ENCODE measurements at regions not wholly inside any gene's neighbourhood (a gene's known extent, or its start where the extent isn't known, plus 50 kb on each side); places are given as distances from the start of the nearest gene placed in this dataset.
"Not testable (repeated sequence)": the region's sequence is repeated elsewhere in the genome, so short reads cannot be mapped to it uniquely, and the experiment has no call there.

GRCh38 chr7:115789473-115789872 lies 241.1 kb downstream of the TFEC start:
- not testable (repeated sequence) for DNase-seq

- no peak for DNase-seq
These were observed 247.7 kb downstream of the TFEC start for GRCh38 chr7:115782696-115783490.

DNA sequence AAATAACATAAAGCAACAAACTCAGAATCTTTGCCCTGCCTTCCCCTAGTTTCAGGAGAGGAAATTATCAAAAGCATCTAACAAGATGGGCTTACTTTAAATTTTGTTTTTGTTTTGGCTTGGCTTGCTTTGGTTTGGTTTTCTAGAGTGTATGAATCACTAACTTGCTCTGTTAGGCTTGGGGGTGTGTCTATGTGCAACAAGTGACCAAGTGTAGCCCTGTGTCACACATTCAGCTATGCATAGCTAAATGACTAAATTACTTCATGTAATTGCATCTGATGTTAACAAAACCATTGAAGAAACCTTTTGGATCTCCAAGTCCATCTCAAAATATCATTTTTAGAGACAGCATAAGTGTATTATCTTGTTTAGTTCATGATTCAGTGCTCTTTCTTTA lies 251.0 kb downstream of the TFEC start:
- DNase-seq: no peak

DNA sequence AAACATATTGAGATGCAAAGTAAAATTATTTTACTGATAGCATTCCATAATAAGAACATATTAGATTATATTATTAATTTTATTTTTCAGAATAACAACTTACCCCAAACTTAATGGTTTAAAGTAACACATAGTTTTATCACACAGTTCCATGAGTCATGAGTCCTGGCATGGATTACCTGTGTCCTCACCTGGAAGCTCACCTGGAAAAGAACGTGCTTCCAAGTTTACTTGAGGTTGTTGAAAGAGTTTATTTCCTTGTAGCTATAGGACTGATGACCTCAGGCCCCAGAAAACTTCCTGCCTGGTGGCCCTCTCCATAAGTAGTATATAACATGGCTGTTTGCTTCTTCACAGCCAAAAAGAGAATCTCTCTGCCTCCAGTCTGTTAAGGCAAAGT lies 254.6 kb downstream of the TFEC start:
- no peak for DNase-seq

GRCh38 chr7:115763347-115763746 lies 267.2 kb downstream of the TFEC start:
- no peak for DNase-seq

DNA sequence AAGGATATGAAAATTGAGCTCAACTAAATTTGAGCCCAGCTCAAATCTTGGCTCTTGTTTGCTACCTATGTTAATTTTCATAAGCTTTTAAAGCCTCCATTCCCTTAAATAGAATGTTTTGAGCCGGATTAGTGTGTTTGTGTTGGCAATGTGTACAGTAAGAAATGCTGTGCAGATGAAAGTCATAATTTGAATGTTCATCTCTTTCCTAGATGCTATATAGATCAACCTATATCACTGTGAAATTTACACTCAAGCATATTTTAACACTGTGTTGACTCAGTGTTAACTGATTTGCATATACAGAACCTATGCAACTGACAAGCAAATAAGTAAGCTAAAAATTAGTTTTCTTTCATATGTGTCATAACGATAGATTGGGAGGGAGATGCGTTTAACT lies 272.5 kb downstream of the TFEC start:
- DNase-seq: peak; percentile 86

DNA sequence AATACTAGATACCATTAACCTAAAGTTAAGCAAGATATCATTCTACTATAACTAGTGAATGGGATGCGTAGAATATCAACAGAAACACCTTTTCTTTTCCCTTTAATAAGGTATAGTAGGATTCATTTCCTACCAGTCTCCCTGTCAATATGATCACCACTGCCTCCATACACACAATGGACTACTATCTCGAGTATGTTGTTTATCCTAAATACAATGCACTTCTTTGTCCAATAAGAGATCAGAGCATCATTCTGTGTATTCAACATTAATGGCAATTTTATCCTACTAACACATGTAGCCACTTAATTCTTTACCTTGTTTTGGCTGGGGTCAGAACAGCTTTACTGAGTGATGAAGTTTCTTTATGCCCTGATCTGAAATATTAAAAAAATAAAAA lies 276.3 kb downstream of the TFEC start:
- no peak for DNase-seq

DNA sequence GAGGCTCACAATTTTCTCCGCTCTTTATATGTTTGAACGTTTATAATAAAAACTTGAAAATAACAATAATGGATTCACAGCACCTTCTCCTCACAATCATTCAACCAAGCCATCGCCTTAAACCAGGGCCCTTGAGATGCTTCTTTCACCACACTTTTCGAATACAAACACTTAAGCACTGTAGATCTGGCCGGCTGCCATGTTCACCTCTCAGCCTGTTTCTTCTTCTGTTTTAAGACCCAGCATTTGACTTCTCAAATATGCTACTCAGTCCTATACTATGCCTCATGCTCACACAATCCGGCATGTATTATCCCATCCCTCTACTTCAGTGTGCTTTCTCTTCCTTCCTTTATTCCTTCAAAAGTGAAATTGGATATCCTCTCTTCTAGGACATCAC lies 280.6 kb downstream of the TFEC start:
- no peak for DNase-seq

- DNase-seq: no peak
These were observed 282.3 kb downstream of the TFEC start for GRCh38 chr7:115748123-115748738.

- no peak for DNase-seq
These were observed 283.4 kb downstream of the TFEC start for GRCh38 chr7:115747174-115747573.

DNA sequence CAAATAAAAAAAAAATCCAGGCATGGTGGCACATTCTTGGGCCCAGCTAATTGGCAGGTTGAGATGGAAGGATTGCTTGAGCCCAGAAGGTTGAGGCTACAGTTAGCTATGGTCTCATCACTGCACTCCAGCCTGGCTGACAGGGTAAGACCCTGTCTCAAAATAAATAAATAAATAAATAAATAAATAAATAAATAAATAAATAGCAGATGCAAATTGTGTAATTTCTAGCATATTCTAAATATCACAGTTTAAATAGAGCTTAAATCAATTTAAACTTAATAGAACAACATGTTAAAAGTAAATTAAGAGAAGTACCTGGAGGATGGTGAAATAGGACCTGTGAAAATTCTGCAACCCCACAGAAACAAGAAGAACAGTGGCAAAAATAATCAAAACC lies 290.5 kb downstream of the TFEC start:
- no peak for DNase-seq

DNA sequence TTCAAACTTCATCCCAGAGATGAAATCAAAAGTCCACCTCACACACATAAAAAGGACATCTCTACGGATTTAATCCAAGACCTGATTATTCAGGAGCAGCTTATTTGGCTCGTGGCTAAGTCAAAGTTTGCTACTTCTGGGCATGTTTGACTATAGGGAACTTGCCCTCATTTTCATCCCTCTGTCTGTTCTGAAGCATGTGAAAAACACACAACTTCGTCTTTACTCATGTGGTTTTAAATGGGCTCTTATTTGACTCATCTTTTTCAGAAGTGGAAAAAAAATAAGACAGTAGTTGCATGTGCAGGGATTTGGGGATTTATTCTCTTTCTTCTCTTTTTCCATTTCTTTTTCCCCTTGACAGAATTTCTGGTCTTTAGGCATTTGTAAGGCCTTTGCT lies 295.9 kb downstream of the TFEC start:
- no peak for DNase-seq

GRCh38 chr7:115731796-115732471 lies 298.6 kb downstream of the TFEC start:
- DNase-seq: peak; percentile 94

- DNase-seq: no peak
These were observed 302.0 kb downstream of the TFEC start for GRCh38 chr7:115728518-115728917.

DNA sequence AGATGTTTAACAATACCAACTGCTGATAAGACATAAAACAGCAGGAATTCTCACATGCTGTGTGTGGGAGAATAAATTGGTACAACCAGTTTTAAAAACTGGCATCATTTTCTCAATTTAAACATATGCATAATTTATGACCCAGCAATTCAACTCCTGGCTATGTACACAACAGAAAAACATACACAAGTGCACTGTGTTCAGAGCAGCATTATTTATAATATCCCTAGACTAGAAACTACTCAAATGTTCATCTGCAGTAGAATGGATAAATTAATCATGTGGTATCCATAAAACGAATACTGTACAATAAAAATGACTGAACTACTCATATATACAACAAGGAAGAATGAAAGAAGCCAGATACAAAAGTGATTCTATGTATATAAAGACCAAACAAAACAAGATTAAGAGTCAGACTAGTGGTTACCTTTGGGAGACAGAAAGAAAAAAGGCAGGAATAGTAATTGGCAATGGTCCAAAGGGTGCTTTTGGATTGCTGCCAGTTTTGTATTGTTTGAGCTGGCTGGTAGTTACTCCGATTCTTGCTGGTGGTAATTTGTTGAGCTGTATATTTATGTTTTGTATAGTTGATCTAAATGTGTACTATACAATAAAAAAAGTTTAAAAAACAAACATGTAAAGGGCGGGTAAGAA lies 306.0 kb downstream of the TFEC start:
- DNase-seq: peak; percentile 80

DNA sequence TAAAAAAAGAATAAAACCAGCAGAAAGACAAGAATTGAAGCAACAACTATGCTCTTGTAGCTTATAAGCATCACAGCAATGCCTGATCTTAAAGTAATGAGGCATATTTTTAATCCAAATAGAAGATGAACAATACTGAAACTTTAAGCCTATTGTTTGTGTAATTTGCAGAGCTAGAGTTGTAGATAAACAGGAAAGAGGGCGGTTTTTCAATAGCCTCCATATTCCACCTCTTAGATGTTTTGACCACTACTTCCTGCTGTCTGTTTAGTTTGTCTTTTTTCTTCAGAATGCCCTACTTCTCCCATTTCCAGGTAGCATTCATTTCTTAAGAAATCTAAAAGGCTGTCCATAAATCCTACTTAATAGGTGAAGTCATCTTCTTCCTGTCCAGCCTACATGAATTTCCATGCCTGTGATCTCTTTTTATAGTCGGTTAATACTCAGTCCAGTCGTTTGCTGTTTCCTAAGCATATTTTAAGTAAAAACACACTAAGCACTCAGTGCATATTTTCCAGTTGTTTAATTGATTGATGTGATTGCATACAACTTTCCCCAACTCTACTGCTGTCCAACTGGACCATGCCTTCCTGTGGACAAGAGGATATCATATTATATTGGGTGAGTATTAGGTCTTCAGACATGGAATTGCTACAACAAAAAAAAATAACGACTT lies 308.1 kb downstream of the TFEC start:
- no peak for DNase-seq

- no peak for DNase-seq
These were observed 309.0 kb downstream of the TFEC start for GRCh38 chr7:115721293-115722217.

GRCh38 chr7:115719963-115720362 lies 310.6 kb downstream of the TFEC start:
- no peak for DNase-seq

DNA sequence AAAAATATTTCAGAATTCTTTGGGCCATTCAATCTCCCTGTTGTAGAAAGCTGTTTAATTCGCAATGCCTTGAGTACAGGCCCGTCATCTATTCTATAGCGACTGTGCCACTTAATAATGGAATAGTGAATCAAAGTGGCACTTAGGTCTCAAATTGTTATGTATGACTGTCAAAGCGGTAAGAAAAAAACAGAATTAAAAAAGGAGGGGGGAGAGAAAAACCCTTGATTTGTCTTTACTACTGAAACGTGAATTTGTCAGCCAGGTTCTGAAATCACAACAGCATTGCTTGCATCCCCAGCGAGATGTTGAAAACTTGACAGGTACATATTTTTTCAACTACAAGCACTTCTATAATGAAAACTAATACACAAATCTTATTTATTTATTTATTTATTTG lies 320.9 kb downstream of the TFEC start:
- DNase-seq: no peak

- no peak for DNase-seq
These were observed 322.6 kb downstream of the TFEC start for GRCh38 chr7:115708013-115708341.

DNA sequence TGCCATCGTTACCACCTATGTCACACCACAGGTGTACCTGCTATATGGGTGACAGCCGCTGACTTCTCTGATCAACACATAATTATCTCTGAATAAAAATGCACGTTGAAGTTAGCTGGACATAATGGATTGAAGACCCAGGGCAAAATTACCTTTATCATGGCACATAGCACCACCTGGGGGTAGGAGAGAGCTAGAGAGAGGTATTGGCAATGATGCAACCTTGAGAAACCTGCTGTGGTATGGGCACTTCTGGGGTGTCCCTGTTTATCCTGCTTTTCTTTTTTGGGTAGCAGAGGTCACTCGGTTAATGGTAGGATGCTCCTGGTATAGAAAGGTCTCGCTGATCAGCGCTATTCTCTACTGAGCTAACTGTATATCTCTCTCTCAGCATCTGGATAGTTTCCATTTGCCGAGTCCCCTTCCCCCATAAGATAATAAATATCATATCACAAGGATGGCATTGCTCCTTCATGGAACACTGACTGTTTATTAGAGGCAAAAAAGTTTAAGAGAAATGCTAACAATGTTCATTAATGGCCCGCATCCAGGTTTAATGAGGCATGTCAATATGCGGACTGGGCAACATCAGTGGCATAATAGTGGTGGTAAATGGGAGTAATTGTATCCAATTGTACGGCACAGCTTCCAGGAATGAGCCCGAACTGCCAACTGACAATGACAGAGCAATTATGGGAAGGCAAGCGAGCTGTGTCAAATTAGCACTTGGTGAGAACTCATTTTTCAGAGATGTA lies 323.1 kb downstream of the TFEC start:
- DNase-seq: peak; percentile 37
